Caco-2 (cell line): ENCODE measurements at regions not wholly inside any gene's neighbourhood (a gene's known extent, or its start where the extent isn't known, plus 50 kb on each side); places are given as distances from the start of the nearest gene placed in this dataset.
A peak's percentile ranks its signal among the peaks of the same experiment; 100 is the strongest.

ENCODE experiments used
- BruUV-seq: library from RNA; stranded (reverse); fragments of 400-500 nt; replicated peaks from 2 replicates; lab custom pipeline; 2021; lab: Mats Ljungman, UMichigan
- CTCF ChIA-PET: fragments of 300-600 bp; sonication (Branson Sonifier 250); formaldehyde crosslinking; loops from one replicate; lab custom pipeline; 2022; ENCODE audit warnings: antibody characterized with exemption; lab: Charles Lee
- POLR2A ChIA-PET: fragments of 300-600 bp; sonication (Branson Sonifier 250); formaldehyde crosslinking; loops from one replicate; lab custom pipeline; 2022; ENCODE audit warnings: antibody characterized with exemption; lab: Charles Lee
- DNase-seq, 2 experiments: peaks; one replicate each; pipeline versions ENCODE4 v3.0.0 to v3.0.0-alpha.2; 2020 to 2022
- H3K27me3 ChIP-seq: replicated peaks from 2 replicates; pipeline ENCODE4 v1.6.0; 2011; ENCODE audit warnings: low read length; ENCODE audit not compliant: control insufficient read depth, insufficient read depth
- H3K36me3 ChIP-seq: 2 replicates; pipeline ENCODE4 v1.5.1; 2011; ENCODE audit warnings: low read length; ENCODE audit not compliant: control insufficient read depth, insufficient read depth
- H3K4me1 ChIP-seq: fragments of 250-450 bp; sonication (Bioruptor Pico); 2 replicates; pipeline ENCODE4 v1.5.1; 2020; ENCODE audit warnings: mild to moderate bottlenecking
- H3K4me3 ChIP-seq: 2 replicates; pipeline ENCODE4 v1.5.1; 2011; ENCODE audit warnings: low read depth, mild to moderate bottlenecking, control low read depth, low read length
- H3K9me3 ChIP-seq: fragments of 250-450 bp; sonication (Bioruptor Pico); 2 replicates; pipeline ENCODE4 v1.5.1; 2020; ENCODE audit warnings: mild to moderate bottlenecking, moderate library complexity
- H3K27ac Mint-ChIP-seq: one replicate; pipeline ENCODE4 v1.8.0; 2022; ENCODE audit warnings: mixed read lengths; ENCODE audit not compliant: unreplicated experiment
- H3K27me3 Mint-ChIP-seq: one replicate; pipeline ENCODE4 v1.8.0; 2022; ENCODE audit warnings: mixed read lengths; ENCODE audit not compliant: insufficient read depth, unreplicated experiment
- H3K36me3 Mint-ChIP-seq: one replicate; pipeline ENCODE4 v1.8.0; 2022; ENCODE audit warnings: mild to moderate bottlenecking, mixed read lengths; ENCODE audit not compliant: insufficient read depth, unreplicated experiment
- H3K4me1 Mint-ChIP-seq: one replicate; pipeline ENCODE4 v1.8.0; 2022; ENCODE audit warnings: low read depth, mixed read lengths; ENCODE audit not compliant: unreplicated experiment
- H3K4me3 Mint-ChIP-seq: one replicate; pipeline ENCODE4 v1.8.0; 2022; ENCODE audit warnings: mild to moderate bottlenecking, moderate library complexity, mixed read lengths; ENCODE audit not compliant: unreplicated experiment
- H3K9me3 Mint-ChIP-seq: one replicate; pipeline ENCODE4 v1.8.0; 2022; ENCODE audit warnings: mixed read lengths; ENCODE audit not compliant: unreplicated experiment
- intact Hi-C: fragments of 100-400 bp; cut with micrococcal nuclease; formaldehyde crosslinking; loops from one replicate; pipeline ENCODE4 v1.10.0; 2022; ENCODE audit not compliant: unreplicated experiment
- TF ChIP-seq, protein P1 (sequence below), 2 experiments: fragments of 200-600 bp in 1 of 2; IDR thresholded peaks; 1 replicate in 1 of 2; 2 replicates in 1 of 2; pipeline versions ENCODE4 v1.5.1 to v1.8.0; 2011 to 2022; ENCODE audit warnings: antibody characterized with exemption in 1 of 2, control low read depth in 1 of 2, inconsistent platforms in 1 of 2, low read depth in 1 of 2, low read length in 1 of 2, mild to moderate bottlenecking in 1 of 2, moderate library complexity in 1 of 2; ENCODE audit not compliant: insufficient read depth in 1 of 2, severe bottlenecking in 1 of 2, unreplicated experiment in 1 of 2

DNA sequence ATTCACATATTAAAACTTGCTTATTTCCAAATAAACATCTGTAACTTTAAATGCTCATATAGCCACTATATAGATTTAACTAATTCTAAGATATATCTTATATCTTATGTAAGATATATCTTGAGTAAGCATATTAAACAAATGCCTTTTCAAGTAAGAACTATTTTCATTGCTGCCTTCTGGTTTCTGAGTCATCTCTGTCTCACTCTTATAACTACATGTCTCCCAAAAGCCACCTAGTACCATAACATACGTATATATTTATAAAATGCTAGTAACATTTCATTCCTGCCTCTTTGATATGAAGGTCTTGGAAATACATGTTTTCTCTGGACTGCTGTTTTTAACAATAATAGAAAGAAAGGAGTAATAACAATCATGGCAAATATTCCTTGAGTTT is 429.5 kb downstream of the DTWD2 start:
- Histone ChIP-seq H3K36me3 (no peaks in the 10 kb centered on the region), H3K4me3 (no peak overlapping the region), H3K27me3 (no peaks in the 10 kb centered on the region), H3K4me1 (peaks cover 4% of the 10 kb centered on the region; the same call in 1 of the 2 replicates), H3K9me3 (no peaks in the 10 kb centered on the region)
- peaks cover 8% of the 10 kb centered on the region for H3K4me1 Mint-ChIP-seq
- CTCF ChIA-PET: no interaction called here
- intact Hi-C loops: no loop called here
- H3K27ac Mint-ChIP-seq: no peak overlapping the region
- DNase-seq: no peak
- TF ChIP-seq, protein P1, sequence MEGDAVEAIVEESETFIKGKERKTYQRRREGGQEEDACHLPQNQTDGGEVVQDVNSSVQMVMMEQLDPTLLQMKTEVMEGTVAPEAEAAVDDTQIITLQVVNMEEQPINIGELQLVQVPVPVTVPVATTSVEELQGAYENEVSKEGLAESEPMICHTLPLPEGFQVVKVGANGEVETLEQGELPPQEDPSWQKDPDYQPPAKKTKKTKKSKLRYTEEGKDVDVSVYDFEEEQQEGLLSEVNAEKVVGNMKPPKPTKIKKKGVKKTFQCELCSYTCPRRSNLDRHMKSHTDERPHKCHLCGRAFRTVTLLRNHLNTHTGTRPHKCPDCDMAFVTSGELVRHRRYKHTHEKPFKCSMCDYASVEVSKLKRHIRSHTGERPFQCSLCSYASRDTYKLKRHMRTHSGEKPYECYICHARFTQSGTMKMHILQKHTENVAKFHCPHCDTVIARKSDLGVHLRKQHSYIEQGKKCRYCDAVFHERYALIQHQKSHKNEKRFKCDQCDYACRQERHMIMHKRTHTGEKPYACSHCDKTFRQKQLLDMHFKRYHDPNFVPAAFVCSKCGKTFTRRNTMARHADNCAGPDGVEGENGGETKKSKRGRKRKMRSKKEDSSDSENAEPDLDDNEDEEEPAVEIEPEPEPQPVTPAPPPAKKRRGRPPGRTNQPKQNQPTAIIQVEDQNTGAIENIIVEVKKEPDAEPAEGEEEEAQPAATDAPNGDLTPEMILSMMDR (IDR thresholded peaks at IDR 0.05; ENCODE audit: insufficient read depth in 1 of 2, low read depth in 1 of 2, low read length in 1 of 2, severe bottlenecking in 1 of 2, unreplicated experiment in 1 of 2): no peak
- H3K4me3 Mint-ChIP-seq: no peak overlapping the region
- no peaks in the 10 kb centered on the region for H3K27me3 Mint-ChIP-seq
- POLR2A ChIA-PET: no interaction called here
- no peaks in the 10 kb centered on the region for H3K36me3 Mint-ChIP-seq
- H3K9me3 Mint-ChIP-seq: no peaks in the 10 kb centered on the region
- BruUV-seq: no TSS peak

DNA sequence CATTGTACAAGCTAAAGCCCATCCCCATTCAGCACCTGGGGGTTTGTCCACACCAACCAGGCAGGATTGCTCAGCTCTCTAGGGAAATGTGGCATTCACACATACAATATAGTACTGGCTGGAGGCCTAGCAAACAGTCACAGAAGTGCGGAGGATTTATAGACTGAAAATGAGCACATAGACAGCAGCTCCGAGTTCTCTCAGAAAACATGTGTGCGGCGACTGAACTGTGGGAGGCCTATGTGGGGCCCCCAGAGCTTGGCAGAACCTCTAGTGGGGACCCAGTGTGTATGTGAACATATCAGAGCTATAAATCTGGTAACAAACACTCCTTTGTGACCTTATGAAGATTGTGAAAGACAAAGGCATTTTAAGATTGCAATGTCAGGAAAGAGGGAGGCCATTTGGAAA is 431.1 kb downstream of the DTWD2 start:
- Histone ChIP-seq H3K9me3 (no peaks in the 10 kb centered on the region), H3K4me3 (no peak overlapping the region), H3K36me3 (no peaks in the 10 kb centered on the region), H3K27me3 (no peaks in the 10 kb centered on the region), H3K4me1 (peaks cover 4% of the 10 kb centered on the region; the same call in 1 of the 2 replicates)
- POLR2A ChIA-PET: no interaction called here
- Mint-ChIP-seq H3K27me3 (no peaks in the 10 kb centered on the region), H3K36me3 (no peaks in the 10 kb centered on the region), H3K4me3 (no peak overlapping the region), H3K9me3 (no peaks in the 10 kb centered on the region), H3K27ac (no peak overlapping the region), H3K4me1 (peaks cover 8% of the 10 kb centered on the region)
- DNase-seq: peak; percentile 16 to 37
- no TSS peak for BruUV-seq
- intact Hi-C loops: no loop called here
- TF ChIP-seq, protein P1 (IDR thresholded peaks at IDR 0.05; ENCODE audit: insufficient read depth in 1 of 2, low read depth in 1 of 2, low read length in 1 of 2, severe bottlenecking in 1 of 2, unreplicated experiment in 1 of 2): no peak
- CTCF ChIA-PET: interaction anchor here (0.6 kb wide), 1 partner anchor 14 kb away, joined by 4 read pairs; no protein-coding TSS in a partner anchor

DNA sequence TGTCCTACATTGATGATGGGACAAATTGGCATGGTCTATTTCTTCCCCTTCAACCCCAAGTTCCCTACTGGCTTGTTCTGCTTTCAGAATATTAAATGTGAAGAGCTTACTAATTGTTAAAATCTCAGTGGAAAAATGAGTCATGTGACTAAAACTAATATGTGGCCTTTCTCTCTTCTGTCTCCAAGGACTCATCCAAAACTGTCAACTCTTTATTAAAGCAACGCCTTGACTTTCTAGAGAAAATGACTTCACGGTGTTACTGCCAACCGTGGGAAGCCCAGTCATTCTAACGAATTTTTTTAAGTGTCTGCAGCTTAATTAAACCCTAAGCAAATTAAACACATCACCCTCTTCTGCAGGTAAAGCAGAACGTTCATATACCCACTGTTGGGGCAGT is 431.6 kb downstream of the DTWD2 start:
- H3K4me1 ChIP-seq: peaks cover 4% of the 10 kb centered on the region; the same call in 1 of the 2 replicates
- Mint-ChIP-seq H3K27ac (no peak overlapping the region), H3K27me3 (no peaks in the 10 kb centered on the region), H3K36me3 (no peaks in the 10 kb centered on the region), H3K4me1 (peaks cover 8% of the 10 kb centered on the region), H3K4me3 (no peak overlapping the region), H3K9me3 (no peaks in the 10 kb centered on the region)
- no peaks in the 10 kb centered on the region for H3K9me3 ChIP-seq
- no peak for DNase-seq
- H3K4me3 ChIP-seq: no peak overlapping the region
- ChIA-PET CTCF (interaction anchor here (0.6 kb wide), 1 partner anchor 14 kb away, joined by 4 read pairs; no protein-coding TSS in a partner anchor), POLR2A (no interaction called here)
- intact Hi-C loops: no loop called here
- no TSS peak for BruUV-seq
- H3K36me3 ChIP-seq: no peaks in the 10 kb centered on the region
- TF ChIP-seq, protein P1 (IDR thresholded peaks at IDR 0.05; ENCODE audit: insufficient read depth in 1 of 2, low read depth in 1 of 2, low read length in 1 of 2, severe bottlenecking in 1 of 2, unreplicated experiment in 1 of 2): no peak
- no peaks in the 10 kb centered on the region for H3K27me3 ChIP-seq
